HUES64 (cell line): ENCODE measurements at regions not wholly inside any gene's neighbourhood (a gene's known extent, or its start where the extent isn't known, plus 50 kb on each side); places are given as distances from the start of the nearest gene placed in this dataset.

Experiments used
- H3K27ac ChIP-seq: 2 replicates; pipeline ENCODE4 v1.7.0; 2013; ENCODE audit warnings: low read depth, low read length, inconsistent platforms
- H3K27me3 ChIP-seq: 2 replicates; pipeline ENCODE4 v1.6.1; 2013; ENCODE audit warnings: mild to moderate bottlenecking, low read length; ENCODE audit not compliant: insufficient read depth
- H3K36me3 ChIP-seq: 2 replicates; pipeline ENCODE4 v1.6.1; 2013; ENCODE audit warnings: mild to moderate bottlenecking, low read length; ENCODE audit not compliant: insufficient read depth
- H3K4me1 ChIP-seq: 2 replicates; pipeline ENCODE4 v1.6.1; 2013; ENCODE audit warnings: mild to moderate bottlenecking, low read length, moderate library complexity; ENCODE audit not compliant: insufficient read depth
- H3K4me3 ChIP-seq: 2 replicates; pipeline ENCODE4 v1.5.1; 2013; ENCODE audit warnings: mild to moderate bottlenecking, low read length, moderate library complexity
- H3K9ac ChIP-seq: 2 replicates; pipeline ENCODE4 v1.6.1; 2013; ENCODE audit warnings: mild to moderate bottlenecking, low read depth, low read length
- H3K9me3 ChIP-seq: 2 replicates; pipeline ENCODE4 v1.6.1; 2013; ENCODE audit warnings: low read depth, low read length; ENCODE audit not compliant: insufficient read depth
- WGBS: fragments of 150-250, 120-280 bp; methylation state at CpG from one replicate; pipeline ENCODE4 v1.1.7; 2013; ENCODE audit warnings: missing lambda C conversion rate; 5-methylcytosine and 5-hydroxymethylcytosine counted together

GRCh38 chr17:53719229-53719628 is 103.5 kb upstream of the KIF2B start:
- no peak overlapping the region for H3K27ac ChIP-seq
- H3K4me3 ChIP-seq, result no peak overlapping the region
- no peaks in the 10 kb centered on the region for H3K27me3 ChIP-seq
- no peaks in the 10 kb centered on the region for H3K9me3 ChIP-seq
- no peaks in the 10 kb centered on the region for H3K4me1 ChIP-seq
- H3K36me3 ChIP-seq, result no peaks in the 10 kb centered on the region
- no peak overlapping the region for H3K9ac ChIP-seq

GRCh38 chr17:53707566-53707965 is 115.2 kb upstream of the KIF2B start:
- H3K9me3 ChIP-seq, result peaks cover 12% of the 10 kb centered on the region
- no peaks in the 10 kb centered on the region for H3K36me3 ChIP-seq
- WGBS, result 94% methylated on average over 4 of the region's 4 CpGs

GRCh38 chr17:53696286-53696685 is 126.4 kb upstream of the KIF2B start:
- no peaks in the 10 kb centered on the region for H3K4me1 ChIP-seq
- no peaks in the 10 kb centered on the region for H3K36me3 ChIP-seq
- no peak overlapping the region for H3K4me3 ChIP-seq
- no peak overlapping the region for H3K27ac ChIP-seq
- H3K27me3 ChIP-seq, result no peaks in the 10 kb centered on the region
- 94% methylated on average over 3 of the region's 5 CpGs for WGBS
- no peaks in the 10 kb centered on the region for H3K9me3 ChIP-seq
- H3K9ac ChIP-seq, result no peak overlapping the region

More at GRCh38 chr17:53707566-53707965, 115.2 kb upstream of the KIF2B start:
- H3K9ac ChIP-seq, result no peak overlapping the region
- no peak overlapping the region for H3K4me3 ChIP-seq
- H3K27ac ChIP-seq, result no peak overlapping the region
- H3K4me1 ChIP-seq, result no peaks in the 10 kb centered on the region
- no peaks in the 10 kb centered on the region for H3K27me3 ChIP-seq

GRCh38 chr17:53687324-53687723 is 135.4 kb upstream of the KIF2B start:
- Histone ChIP-seq H3K9ac (no peak overlapping the region), H3K9me3 (peaks cover 9% of the 10 kb centered on the region; the same call in 1 of the 2 replicates), H3K4me1 (no peaks in the 10 kb centered on the region), H3K27me3 (no peaks in the 10 kb centered on the region), H3K27ac (no peak overlapping the region), H3K36me3 (no peaks in the 10 kb centered on the region), H3K4me3 (no peak overlapping the region)
- 93% methylated on average over 3 of the region's 3 CpGs for WGBS

- H3K9me3 ChIP-seq, result peaks cover 11% of the 10 kb centered on the region; the same call in 1 of the 2 replicates
- H3K4me1 ChIP-seq, result no peaks in the 10 kb centered on the region
- H3K27me3 ChIP-seq, result no peaks in the 10 kb centered on the region
- 93% methylated on average over 1 of the region's 1 CpG for WGBS
- H3K27ac ChIP-seq, result no peak overlapping the region
- H3K9ac ChIP-seq, result no peak overlapping the region
- H3K4me3 ChIP-seq, result no peak overlapping the region
- H3K36me3 ChIP-seq, result no peaks in the 10 kb centered on the region
These were observed 142.0 kb upstream of the KIF2B start for GRCh38 chr17:53680745-53681144.

- H3K27me3 ChIP-seq, result no peaks in the 10 kb centered on the region
- no peaks in the 10 kb centered on the region for H3K4me1 ChIP-seq
- H3K9ac ChIP-seq, result no peak overlapping the region
- no peak overlapping the region for H3K4me3 ChIP-seq
- no peak overlapping the region for H3K27ac ChIP-seq
- no peaks in the 10 kb centered on the region for H3K36me3 ChIP-seq
- 86% methylated on average over 1 of the region's 1 CpG for WGBS
- peaks cover 6% of the 10 kb centered on the region; the same call in 1 of the 2 replicates for H3K9me3 ChIP-seq
These were observed 153.9 kb upstream of the KIF2B start for GRCh38 chr17:53668854-53669253.

- Histone ChIP-seq H3K4me3 (no peak overlapping the region), H3K9me3 (peaks cover 3% of the 10 kb centered on the region; the same call in 1 of the 2 replicates)
- 100% methylated on average over 1 of the region's 1 CpG for WGBS
These were observed 160.1 kb upstream of the KIF2B start for GRCh38 chr17:53662608-53663007.

GRCh38 chr17:53659181-53659580 is 163.5 kb upstream of the KIF2B start:
- WGBS, result 86% methylated on average over 1 of the region's 1 CpG
- Histone ChIP-seq H3K9me3 (no peaks in the 10 kb centered on the region), H3K4me1 (no peaks in the 10 kb centered on the region; the same call in 1 of the 2 replicates)

More at GRCh38 chr17:53662608-53663007, 160.1 kb upstream of the KIF2B start:
- Histone ChIP-seq H3K9ac (no peak overlapping the region), H3K27ac (no peak overlapping the region), H3K27me3 (no peaks in the 10 kb centered on the region), H3K4me1 (no peaks in the 10 kb centered on the region; the same call in 1 of the 2 replicates), H3K36me3 (no peaks in the 10 kb centered on the region)

GRCh38 chr17:53655591-53655990 is 167.1 kb upstream of the KIF2B start:
- WGBS, result 92% methylated on average over 1 of the region's 1 CpG
- Histone ChIP-seq H3K9ac (no peak overlapping the region), H3K36me3 (no peaks in the 10 kb centered on the region), H3K4me1 (no peaks in the 10 kb centered on the region; the same call in 1 of the 2 replicates), H3K9me3 (no peaks in the 10 kb centered on the region), H3K27ac (no peak overlapping the region), H3K27me3 (no peaks in the 10 kb centered on the region), H3K4me3 (no peak overlapping the region)

More at GRCh38 chr17:53659181-53659580, 163.5 kb upstream of the KIF2B start:
- Histone ChIP-seq H3K27ac (no peak overlapping the region), H3K27me3 (no peaks in the 10 kb centered on the region), H3K36me3 (no peaks in the 10 kb centered on the region), H3K4me3 (no peak overlapping the region), H3K9ac (no peak overlapping the region)

- H3K27me3 ChIP-seq, result no peaks in the 10 kb centered on the region
- no peak overlapping the region for H3K9ac ChIP-seq
- no peaks in the 10 kb centered on the region for H3K9me3 ChIP-seq
- no peaks in the 10 kb centered on the region for H3K36me3 ChIP-seq
- H3K27ac ChIP-seq, result no peak overlapping the region
- no peaks in the 10 kb centered on the region for H3K4me1 ChIP-seq
- no peak overlapping the region for H3K4me3 ChIP-seq
- WGBS, result 95% methylated on average over 1 of the region's 1 CpG
These were observed 173.5 kb upstream of the KIF2B start for GRCh38 chr17:53649201-53649600.

- no peaks in the 10 kb centered on the region for H3K4me1 ChIP-seq
- no peaks in the 10 kb centered on the region for H3K36me3 ChIP-seq
- WGBS, result 92% methylated on average over 2 of the region's 2 CpGs
- H3K4me3 ChIP-seq, result no peak overlapping the region
- H3K27ac ChIP-seq, result no peak overlapping the region
- no peaks in the 10 kb centered on the region for H3K27me3 ChIP-seq
- no peak overlapping the region for H3K9ac ChIP-seq
- H3K9me3 ChIP-seq, result no peaks in the 10 kb centered on the region
These were observed 175.9 kb upstream of the KIF2B start for GRCh38 chr17:53646835-53647234.

GRCh38 chr17:53640808-53641207 is 181.9 kb upstream of the KIF2B start:
- WGBS, result 100% methylated on average over 1 of the region's 1 CpG
- no peak overlapping the region for H3K27ac ChIP-seq
- no peak overlapping the region for H3K4me3 ChIP-seq
- no peaks in the 10 kb centered on the region for H3K36me3 ChIP-seq
- no peaks in the 10 kb centered on the region for H3K9me3 ChIP-seq
- no peak overlapping the region for H3K9ac ChIP-seq
- H3K4me1 ChIP-seq, result peaks cover 11% of the 10 kb centered on the region
- no peaks in the 10 kb centered on the region for H3K27me3 ChIP-seq
